Fibroblast of pulmonary artery (primary cell): ENCODE measurements at regions not wholly inside any gene's neighbourhood (a gene's known extent, or its start where the extent isn't known, plus 50 kb on each side); places are given as distances from the start of the nearest gene placed in this dataset.

Source experiments
- DNase-seq: peaks from one replicate; pipeline ENCODE4 v3.0.0-alpha.2; 2010; ENCODE audit warnings: low read depth
- H3K4me3 ChIP-seq: replicated peaks from 2 replicates; pipeline ENCODE4 v1.5.1; 2011; ENCODE audit warnings: low read depth, mild to moderate bottlenecking, control low read depth, low read length, moderate library complexity
- CTCF ChIP-seq: IDR thresholded peaks from 2 replicates; pipeline ENCODE4 v1.5.1; 2011; ENCODE audit warnings: mild to moderate bottlenecking, control low read depth, low read length, inconsistent platforms; ENCODE audit errors: missing control alignments

- no peak overlapping the region for H3K4me3 ChIP-seq
- DNase-seq: no peak
- TF ChIP-seq CTCF: no peak
Observed at GRCh38 chr1:34378968-34379856, 202.5 kb downstream of the C1orf94 start.

- no peak overlapping the region for H3K4me3 ChIP-seq
- no peak for TF ChIP-seq CTCF
- no peak for DNase-seq
Observed at GRCh38 chr1:34379911-34380310, 203.2 kb downstream of the C1orf94 start.

GRCh38 chr1:34380526-34381124, 203.9 kb downstream of the C1orf94 start:
- no peak for TF ChIP-seq CTCF
- no peak for DNase-seq
- no peak overlapping the region for H3K4me3 ChIP-seq

- no peak for TF ChIP-seq CTCF
- no peak for DNase-seq
Observed at GRCh38 chr1:34389974-34390373, 213.3 kb downstream of the C1orf94 start.

GRCh38 chr1:34396042-34396441, 219.3 kb downstream of the C1orf94 start:
- DNase-seq: no peak
- TF ChIP-seq CTCF: no peak
- no peak overlapping the region for H3K4me3 ChIP-seq

More at GRCh38 chr1:34389974-34390373, 213.3 kb downstream of the C1orf94 start:
- H3K4me3 ChIP-seq: no peak overlapping the region

GRCh38 chr1:34398241-34398915, 221.7 kb downstream of the C1orf94 start:
- TF ChIP-seq CTCF: no peak
- no peak for DNase-seq

More at GRCh38 chr1:34398241-34398915, 221.7 kb downstream of the C1orf94 start:
- H3K4me3 ChIP-seq: no peak overlapping the region
